HCEC 1CT (cell line): ENCODE measurements at regions not wholly inside any gene's neighbourhood (a gene's known extent, or its start where the extent isn't known, plus 50 kb on each side); places are given as distances from the start of the nearest gene placed in this dataset.

Experiments
- DNase-seq: peaks from one replicate; pipeline ENCODE4 v3.0.0-alpha.2; 2017

DNA sequence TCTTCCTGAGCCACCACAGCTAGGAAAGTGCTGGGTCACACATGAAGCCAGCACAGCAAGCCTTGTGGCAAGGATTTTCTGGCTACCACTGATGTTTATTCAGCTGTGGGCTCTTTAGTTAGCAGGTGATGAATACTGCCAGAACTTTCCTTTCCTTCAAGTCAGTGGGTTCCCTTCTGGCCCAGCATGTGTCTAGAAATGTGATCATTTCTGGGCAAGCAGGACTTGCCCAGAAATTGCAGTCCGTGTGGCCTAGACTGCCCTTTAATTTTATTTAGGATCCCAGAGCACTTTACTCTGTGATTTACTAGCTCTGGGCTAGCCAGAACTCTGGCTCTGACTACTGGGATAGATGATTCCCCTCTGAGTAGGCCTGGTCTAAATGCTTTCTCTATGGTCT lies 397.5 kb downstream of the ZIC4 start:
- no peak for DNase-seq

GRCh38 chr3:147008458-147008857 lies 397.9 kb downstream of the ZIC4 start:
- DNase-seq = no peak

- DNase-seq = no peak
These were observed 398.6 kb downstream of the ZIC4 start for GRCh38 chr3:147007736-147008245.

- no peak for DNase-seq
These were observed 397.6 kb upstream of the PLSCR5 start for GRCh38 chr3:147002721-147003120.

DNA sequence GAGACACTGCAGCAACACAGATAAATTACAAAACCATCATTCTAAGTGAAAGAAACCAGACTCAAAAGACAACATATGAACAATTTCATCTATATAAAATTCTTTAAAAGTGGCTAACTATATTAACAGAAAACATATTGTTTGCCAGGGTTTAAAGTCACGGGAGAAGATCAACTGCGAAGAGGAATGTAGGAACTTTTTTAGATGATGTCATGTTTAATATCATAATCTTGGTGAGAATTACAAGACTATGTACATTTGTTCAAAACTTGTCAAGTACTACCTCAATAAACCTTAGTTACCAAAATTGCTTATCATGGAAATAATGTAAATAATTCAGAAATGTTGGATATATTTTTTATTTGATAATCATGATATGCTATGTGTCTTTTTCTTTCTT lies 395.1 kb upstream of the PLSCR5 start:
- DNase-seq = no peak

DNA sequence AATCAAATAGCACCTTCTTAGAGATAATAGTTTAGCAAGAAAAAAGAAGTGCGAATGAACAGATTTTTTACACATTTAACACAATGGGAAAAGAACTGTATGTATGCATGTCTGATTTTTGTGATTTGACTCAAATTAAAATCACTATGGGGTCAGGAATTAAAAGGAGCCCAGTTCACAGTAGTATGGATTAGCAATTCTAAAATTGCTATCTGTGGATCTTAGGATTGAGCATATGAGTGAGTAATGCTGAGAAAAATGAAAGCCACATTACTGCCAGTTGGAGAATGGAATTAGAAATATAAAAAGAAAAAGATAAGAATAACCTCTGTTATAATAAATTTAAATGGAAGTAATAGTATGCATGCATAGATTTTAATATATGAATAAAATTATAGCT lies 386.8 kb upstream of the PLSCR5 start:
- DNase-seq = no peak

DNA sequence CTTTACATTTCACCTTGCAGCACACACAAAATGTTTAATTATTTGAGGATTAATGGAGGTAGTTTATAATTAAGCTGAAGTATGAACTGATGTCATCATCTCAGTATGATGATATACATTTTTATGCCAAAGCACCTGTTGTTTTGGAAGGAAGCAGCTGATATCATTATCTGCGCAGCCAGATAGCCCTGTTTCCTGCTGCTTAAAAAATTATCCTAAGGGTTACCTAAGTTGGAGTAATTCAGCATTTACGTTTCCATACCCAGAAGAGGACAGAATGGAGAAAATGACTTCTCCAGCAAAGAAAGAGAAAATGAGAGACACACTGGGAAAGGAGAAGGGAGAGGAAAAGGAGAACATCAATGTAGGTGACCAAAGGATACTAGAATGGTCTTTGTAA lies 370.3 kb upstream of the PLSCR5 start:
- DNase-seq = no peak

DNA sequence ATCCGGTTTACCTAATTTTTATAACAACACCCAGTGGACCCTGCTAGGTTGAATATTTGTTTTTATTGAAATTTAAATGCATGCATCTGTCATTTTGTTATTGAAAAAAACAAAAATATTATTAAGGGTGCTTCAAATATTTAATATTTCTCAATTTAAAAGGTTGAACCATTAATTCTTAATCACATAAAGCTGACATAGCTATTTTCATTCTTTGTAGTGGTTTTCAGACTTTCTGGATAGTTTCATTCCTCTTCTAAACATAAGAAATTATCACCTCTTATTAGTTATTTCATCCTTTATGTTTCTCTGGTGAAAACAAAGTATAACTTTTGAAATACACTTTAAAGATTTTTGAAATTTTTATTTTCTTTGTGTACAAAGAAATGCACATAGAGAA lies 369.9 kb upstream of the PLSCR5 start:
- no peak for DNase-seq

GRCh38 chr3:146974001-146974400 lies 368.9 kb upstream of the PLSCR5 start:
- no peak for DNase-seq

GRCh38 chr3:146972726-146973125 lies 367.6 kb upstream of the PLSCR5 start:
- DNase-seq = peak; percentile 59

DNA sequence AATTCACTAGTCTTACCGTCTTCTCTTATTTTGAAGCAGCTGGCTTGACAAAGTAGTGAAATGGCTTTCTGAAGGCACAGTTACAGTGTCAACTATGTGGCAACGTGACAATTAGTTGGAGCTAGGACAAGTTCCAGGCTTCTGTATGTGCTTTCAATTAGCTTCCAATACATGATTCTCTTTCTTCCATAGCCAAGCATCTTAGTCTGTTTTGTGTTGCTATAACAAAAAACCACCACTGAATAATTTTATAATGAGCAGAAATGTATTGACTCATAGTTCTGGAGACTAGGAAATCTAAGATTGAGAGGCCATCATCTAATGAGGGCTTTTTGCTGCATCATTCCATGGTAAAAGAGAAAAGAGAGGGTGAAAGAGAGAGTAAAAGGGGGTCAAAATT lies 365.1 kb upstream of the PLSCR5 start:
- DNase-seq = no peak

DNA sequence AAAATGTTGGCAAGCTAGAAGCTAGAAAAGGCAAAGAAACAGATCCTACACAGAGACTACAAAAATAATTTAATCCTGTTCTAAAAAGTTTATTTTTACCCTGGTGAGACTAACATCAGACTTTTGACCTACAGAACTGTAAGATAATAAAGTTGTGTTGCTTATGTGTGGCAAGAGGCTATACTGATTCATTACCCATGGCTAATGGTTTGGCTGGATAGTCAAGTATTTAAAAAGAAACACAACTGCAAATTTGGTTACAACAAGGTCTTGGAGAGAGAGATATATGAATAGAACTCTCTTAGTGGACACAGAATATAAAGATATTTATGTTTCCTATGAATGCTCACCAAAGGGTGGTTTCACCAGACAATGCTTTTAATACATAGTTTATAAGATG lies 364.2 kb upstream of the PLSCR5 start:
- DNase-seq = peak; percentile 46

- peak; percentile 94 for DNase-seq
These were observed 363.1 kb upstream of the PLSCR5 start for GRCh38 chr3:146968204-146968651.

DNA sequence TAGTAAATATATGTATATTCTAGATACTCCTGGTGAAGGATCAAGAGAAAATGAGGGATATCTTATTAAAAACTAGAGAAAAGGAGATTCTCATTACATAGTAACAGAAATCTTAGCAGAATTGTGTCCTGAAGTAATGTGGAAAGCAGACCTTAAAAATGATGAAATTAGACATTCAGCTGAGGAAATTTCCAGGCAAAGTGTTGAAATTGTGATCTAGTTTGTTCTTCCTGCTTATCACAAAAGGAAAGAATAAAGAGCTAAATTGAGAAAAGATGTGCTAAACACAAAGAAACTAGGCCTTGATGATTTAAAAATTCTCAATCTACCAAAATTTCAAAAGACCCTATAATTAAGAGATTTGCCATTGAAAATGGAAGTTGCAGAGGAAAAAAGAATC lies 362.6 kb upstream of the PLSCR5 start:
- DNase-seq = no peak

DNA sequence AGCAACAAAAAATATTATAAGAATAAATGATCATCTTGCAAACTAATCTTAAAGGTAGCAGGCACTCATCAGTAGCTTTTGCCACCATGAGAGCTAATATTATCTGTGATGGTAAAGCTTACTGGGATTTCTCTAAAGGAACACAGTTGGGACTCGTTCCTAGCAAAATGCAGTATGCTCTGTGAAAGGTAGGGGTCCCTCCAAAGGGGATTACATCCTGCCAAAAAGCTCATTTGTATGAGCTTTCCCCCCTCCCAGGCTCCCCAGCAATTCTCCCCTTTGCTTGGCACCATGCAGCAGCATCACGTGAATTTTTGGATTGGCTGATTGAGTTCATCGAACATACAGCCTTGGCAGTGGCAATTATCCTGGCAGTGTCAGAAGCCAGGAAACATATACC lies 361.0 kb upstream of the PLSCR5 start:
- no peak for DNase-seq

DNA sequence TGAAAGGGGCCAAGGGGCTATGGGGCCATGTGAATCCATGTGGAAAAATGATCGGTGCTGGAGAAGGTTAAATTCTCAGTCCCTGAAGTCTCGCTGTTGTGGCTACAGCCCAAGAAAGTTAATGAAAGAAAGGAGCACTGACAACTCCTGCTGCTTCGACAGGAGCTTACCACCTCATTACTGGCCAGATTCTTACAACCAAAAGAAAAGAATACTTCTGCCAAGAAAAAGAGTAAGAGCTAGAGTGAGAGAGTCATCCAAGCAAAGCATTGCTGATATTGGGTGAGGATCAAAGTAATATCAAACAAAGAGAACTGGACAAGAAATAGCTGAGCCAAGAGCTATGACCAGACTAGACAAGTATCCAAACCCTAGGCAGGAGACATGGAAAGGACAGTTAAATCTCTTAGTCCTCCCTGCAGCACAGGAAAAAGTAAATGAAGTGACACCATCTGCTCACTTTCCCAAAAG lies 348.4 kb upstream of the PLSCR5 start:
- no peak for DNase-seq

DNA sequence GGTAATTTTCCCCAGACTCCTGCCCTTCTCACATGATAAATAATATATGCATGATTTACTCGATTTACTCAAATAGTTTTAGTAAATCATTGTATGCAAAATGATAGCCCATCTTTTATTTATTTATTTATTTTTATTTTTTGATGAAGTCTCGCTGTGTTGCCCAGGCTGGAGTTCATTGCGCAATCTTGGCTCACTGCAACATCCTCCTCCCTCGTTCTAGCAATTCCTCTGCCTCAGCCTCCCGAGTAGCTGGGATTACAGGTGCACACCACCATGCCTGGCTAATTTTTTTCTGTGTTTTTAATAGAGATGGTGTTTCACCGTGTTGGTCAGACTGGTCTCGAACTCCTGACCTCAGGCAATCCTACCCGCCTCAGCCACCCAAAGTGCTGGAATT lies 343.8 kb upstream of the PLSCR5 start:
- no peak for DNase-seq

DNA sequence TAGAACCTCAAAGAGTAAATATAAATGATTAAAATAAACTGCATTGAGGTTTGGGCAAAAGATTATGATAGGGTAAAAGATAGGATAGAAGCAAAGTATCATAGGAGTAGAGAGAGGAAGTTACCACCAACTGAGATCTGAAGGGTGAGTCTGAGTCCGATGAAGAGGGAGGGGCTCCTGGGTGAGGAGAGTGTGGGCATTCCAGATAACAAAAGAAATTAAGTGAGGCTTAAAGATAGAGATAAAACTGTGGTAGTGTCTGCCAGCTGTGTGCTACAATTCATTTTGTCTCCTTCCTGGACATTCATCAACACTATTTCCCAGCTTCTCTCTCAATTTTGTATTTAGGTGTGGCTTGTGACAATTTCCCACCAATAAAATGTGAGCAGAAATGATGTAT lies 343.0 kb upstream of the PLSCR5 start:
- DNase-seq = no peak

GRCh38 chr3:146929696-146930095 lies 324.6 kb upstream of the PLSCR5 start:
- DNase-seq = peak; percentile 10

DNA sequence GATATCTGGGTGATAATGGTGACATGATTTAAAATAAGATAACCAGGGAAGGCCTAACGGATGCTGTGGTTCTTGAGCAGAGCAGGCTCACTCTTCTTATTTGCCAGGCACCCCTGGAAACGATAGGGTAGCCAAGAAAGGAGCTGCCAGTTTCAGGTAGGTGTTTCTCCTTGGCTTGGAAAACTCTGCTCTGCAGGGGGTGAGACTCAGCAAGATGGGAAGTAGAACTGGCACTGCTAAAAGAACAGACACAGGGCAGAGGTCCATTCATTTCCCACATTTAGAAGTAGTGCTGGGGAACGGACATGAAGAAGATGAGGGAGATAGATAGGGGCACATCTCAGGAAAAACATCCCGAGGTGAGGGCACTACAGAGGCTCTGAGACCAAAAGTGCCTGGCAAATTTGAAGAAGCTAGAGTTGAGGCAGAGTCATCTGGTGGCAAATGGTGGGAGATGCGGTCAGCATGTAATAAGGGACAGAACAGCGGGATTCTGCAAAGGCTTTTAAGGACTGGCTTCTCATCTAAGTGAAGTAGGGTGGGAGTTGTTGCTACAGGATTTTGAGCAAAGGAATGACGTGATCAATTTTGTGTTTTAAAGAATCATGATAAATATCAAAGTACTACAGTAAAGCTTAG lies 323.4 kb upstream of the PLSCR5 start:
- DNase-seq = no peak

GRCh38 chr3:146921693-146922092 lies 316.5 kb upstream of the PLSCR5 start:
- no peak for DNase-seq

DNA sequence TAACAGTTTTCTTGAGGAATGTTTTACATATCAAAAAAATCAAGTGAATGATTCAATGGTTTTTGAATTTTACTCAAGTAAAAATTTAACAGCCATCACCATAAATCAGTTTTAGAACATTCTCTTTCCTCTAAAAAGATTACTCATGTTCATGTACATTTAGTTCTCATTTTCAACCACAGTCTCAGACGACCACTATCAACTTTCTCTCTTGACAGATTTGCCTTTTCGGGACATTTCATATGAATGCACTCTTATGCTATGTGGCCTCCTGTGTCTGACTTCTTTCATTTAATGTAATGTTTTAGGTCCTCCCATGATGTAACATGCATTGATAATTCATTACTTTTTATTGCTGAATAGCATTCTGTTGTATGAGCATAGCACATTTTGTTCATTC lies 309.3 kb upstream of the PLSCR5 start:
- DNase-seq = no peak

DNA sequence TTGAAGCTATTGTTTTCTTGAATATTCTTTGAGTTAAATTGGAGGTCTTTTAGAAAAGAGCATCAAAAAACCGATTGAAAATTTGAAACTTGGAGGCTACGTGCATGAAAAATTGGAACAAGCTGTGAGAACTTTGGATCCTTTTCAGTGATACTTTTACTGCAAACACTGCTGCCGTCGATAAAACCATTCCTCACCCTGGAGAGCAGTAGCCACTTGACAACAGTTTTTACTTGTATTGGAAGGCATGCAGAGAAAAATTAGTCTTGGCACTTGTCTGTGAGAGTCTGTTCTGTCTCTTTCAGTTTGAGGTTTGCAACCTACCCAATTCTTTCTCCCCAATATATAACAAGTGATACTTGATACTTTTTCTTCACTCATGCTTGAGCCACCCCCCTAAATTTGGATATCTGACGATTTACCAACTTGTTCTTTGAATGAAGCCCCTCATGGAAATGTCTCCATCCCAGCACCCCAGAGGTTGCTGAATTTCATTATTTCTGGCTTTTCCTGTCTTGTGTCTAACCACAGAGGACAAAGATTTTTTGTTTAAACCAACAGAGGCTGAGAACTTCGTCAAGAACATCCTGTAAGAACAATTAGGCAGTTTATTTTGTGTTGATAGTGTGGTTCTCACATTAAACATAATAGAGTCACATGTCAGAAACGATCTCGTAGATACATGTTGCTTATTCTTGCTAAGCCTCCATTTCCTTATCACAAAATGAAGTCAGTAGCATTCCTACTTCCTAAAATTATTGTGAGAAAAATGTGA lies 307.3 kb upstream of the PLSCR5 start:
- no peak for DNase-seq

- no peak for DNase-seq
These were observed 298.8 kb upstream of the PLSCR5 start for GRCh38 chr3:146903927-146904326.
